K562 (cell line): ENCODE measurements at regions not wholly inside any gene's neighbourhood (a gene's known extent, or its start where the extent isn't known, plus 50 kb on each side); places are given as distances from the start of the nearest gene placed in this dataset.

Experiments used
- ATAC-seq: fragments of 200-7000 bp; cut with Tn5 transposase; 3 replicates; pipeline ENCODE4 v1.9.1; 2020; ENCODE audit warnings: moderate library complexity
- BruUV-seq: library from RNA; stranded (reverse); fragments of 400-500 nt; replicated peaks from 2 replicates; lab custom pipeline; 2021; lab: Mats Ljungman, UMichigan
- CTCF ChIA-PET: fragments of 300-600 bp; formaldehyde crosslinking; extraction: SDS; loops from one replicate; lab custom pipeline; 2021; ENCODE audit warnings: low intra/inter-chr PET ratio; lab: Yijun Ruan, JAX
- POLR2A ChIA-PET: fragments of 300-600, 350-650 bp; sonication (Branson Sonifier 250); formaldehyde crosslinking; extraction: SDS; loops from one replicate; lab custom pipeline; 2021; ENCODE audit warnings: antibody characterized with exemption, inconsistent platforms; lab: Yijun Ruan, JAX
- DNase-seq, 4 experiments: peaks; one replicate each; pipeline versions ENCODE4 v3.0.0 to v3.0.0-alpha.2; 2011 to 2018; ENCODE audit warnings: low spot score in 3 of 4, mixed read lengths in 3 of 4; ENCODE audit errors: extremely low read depth in 1 of 4
- FAIRE-seq: peaks from 2 replicates; lab custom pipeline; 2011; peaks lifted over from hg19 to GRCh38; lab: Jason Lieb, UNC
- H2AFZ ChIP-seq: 2 replicates; pipeline ENCODE4 v1.6.0; 2011; ENCODE audit warnings: low read depth, low read length, control low read depth, inconsistent platforms
- H3K27ac ChIP-seq: fragments of 200-600 bp; 3 replicates; pipeline ENCODE4 v1.8.0; 2011; ENCODE audit warnings: low read depth, mild to moderate bottlenecking, control low read depth, inconsistent platforms, low read length, moderate library complexity, mixed read lengths; ENCODE audit errors: extremely low read depth
- H3K27me3 ChIP-seq, 2 experiments: fragments of 300-600 bp in 1 of 2; 2 replicates in 1 of 2; 3 replicates in 1 of 2; pipeline versions ENCODE4 v1.6.0 to v1.8.0; 2011; ENCODE audit warnings: inconsistent platforms in 2 of 2, low read length in 2 of 2, mild to moderate bottlenecking in 1 of 2, mixed read lengths in 1 of 2, moderate library complexity in 1 of 2; ENCODE audit not compliant: control insufficient read depth in 2 of 2, insufficient read depth in 2 of 2
- H3K36me3 ChIP-seq: fragments of 300-600 bp; 3 replicates; pipeline ENCODE4 v1.8.0; 2011; ENCODE audit warnings: mild to moderate bottlenecking, low read length, inconsistent platforms; ENCODE audit not compliant: control insufficient read depth, insufficient read depth
- H3K4me1 ChIP-seq, 2 experiments: fragments of 200-600 bp in 1 of 2; replicated peaks in 1 of 2; 2 replicates in 1 of 2; 3 replicates in 1 of 2; pipeline versions ENCODE4 v1.5.1 to v1.8.0; 2011; ENCODE audit warnings: inconsistent platforms in 2 of 2, low read length in 2 of 2, mild to moderate bottlenecking in 1 of 2, mixed read lengths in 1 of 2, moderate library complexity in 1 of 2; ENCODE audit not compliant: control insufficient read depth in 2 of 2, insufficient read depth in 2 of 2
- H3K4me2 ChIP-seq: 2 replicates; pipeline ENCODE4 v1.6.1; 2011; ENCODE audit warnings: low read length, control low read depth, inconsistent platforms, mixed read lengths; ENCODE audit not compliant: insufficient read depth
- H3K4me3 ChIP-seq: fragments of 200-600 bp; sonication (generic), shearing (Covaris generic); 2 replicates; pipeline ENCODE4 v1.5.1; 2016; ENCODE audit warnings: control low read depth, inconsistent platforms
- H3K79me2 ChIP-seq: fragments of 200-600 bp; 3 replicates; pipeline ENCODE4 v1.8.0; 2011; ENCODE audit warnings: low read length, inconsistent platforms; ENCODE audit not compliant: control insufficient read depth, insufficient read depth
- H3K9ac ChIP-seq, 2 experiments: 2 replicates each; pipeline versions ENCODE4 v1.6.0 to v1.6.1; 2011; ENCODE audit warnings: low read depth in 2 of 2, low read length in 2 of 2, control low read depth in 1 of 2, inconsistent platforms in 1 of 2, mild to moderate bottlenecking in 1 of 2, mixed read lengths in 1 of 2; ENCODE audit not compliant: insufficient read depth in 1 of 2
- H3K9me1 ChIP-seq: one replicate; pipeline ENCODE4 v1.6.0; 2011; ENCODE audit warnings: inconsistent platforms, mild to moderate bottlenecking, low read length, moderate library complexity; ENCODE audit not compliant: control insufficient read depth, insufficient read depth
- H3K9me3 ChIP-seq: replicated peaks from 2 replicates; pipeline ENCODE4 v1.5.1; 2011; ENCODE audit warnings: low read depth, low read length, inconsistent platforms; ENCODE audit not compliant: control insufficient read depth, insufficient read depth
- H4K20me1 ChIP-seq: replicated peaks from 2 replicates; pipeline ENCODE4 v1.6.1; 2011; ENCODE audit warnings: low read length, inconsistent platforms, mixed read lengths; ENCODE audit not compliant: control insufficient read depth, insufficient read depth
- ELF4 ChIP-seq: fragments of 450-650 bp; formaldehyde crosslinking; IDR thresholded peaks from 2 replicates; pipeline ENCODE4 v1.4.0; 2022; ENCODE audit warnings: missing genetic modification characterization
- FOXJ2 ChIP-seq: fragments of 200-800 bp; sonication (Bioruptor generic); IDR thresholded peaks from 2 replicates; pipeline ENCODE4 v1.6.1; 2016; ENCODE audit warnings: missing genetic modification characterization, missing compliant biosample characterization
- JUNB ChIP-seq: fragments of 450-650 bp; formaldehyde crosslinking; conservative IDR thresholded peaks from 2 replicates; pipeline ENCODE4 v1.4.0; 2020; ENCODE audit warnings: mild to moderate bottlenecking
- KLF16 ChIP-seq: IDR thresholded peaks from 2 replicates; pipeline ENCODE4 v1.6.1; 2016; ENCODE audit warnings: antibody characterized with exemption
- SMAD3 ChIP-seq: fragments of 450-650 bp; formaldehyde crosslinking; conservative IDR thresholded peaks from 2 replicates; pipeline ENCODE4 v1.4.0; 2020; ENCODE audit warnings: mild to moderate bottlenecking
- SREBF1 ChIP-seq: fragments of 150-350 bp; IDR thresholded peaks from 2 replicates; pipeline ENCODE4 v1.6.1; 2014; ENCODE audit warnings: antibody characterized with exemption, low read depth, low read length, borderline replicate concordance
- THRAP3 ChIP-seq: fragments of 450-650 bp; IDR thresholded peaks from 2 replicates; pipeline ENCODE4 v1.6.1; 2016; ENCODE audit warnings: mild to moderate bottlenecking, inconsistent platforms, borderline replicate concordance
- ZNF384 ChIP-seq: IDR thresholded peaks from 2 replicates; pipeline ENCODE4 v1.6.1; 2012; ENCODE audit warnings: low read depth, low read length, improper control_type of control experiment
- ZNF699 ChIP-seq: fragments of 250-450 bp; sonication (Bioruptor Pico); IDR thresholded peaks from 2 replicates; pipeline ENCODE4 v1.8.0; 2021; ENCODE audit warnings: mild to moderate bottlenecking, moderate library complexity; ENCODE audit not compliant: insufficient replicate concordance
- WGBS: fragments of 100-300 bp; shearing (Covaris generic); methylation state at CpG from one replicate; pipeline ENCODE4 v1.1.6; 2016; ENCODE audit warnings: low coverage, mixed read lengths; ENCODE audit not compliant: insufficient coverage; ENCODE audit errors: missing lambda C conversion rate; 5-methylcytosine and 5-hydroxymethylcytosine counted together
- in situ Hi-C: fragments of 300-500 bp; cut with MboI; formaldehyde crosslinking; loops from 4 replicates; pipeline ENCODE4 v1.15.0; 2018; ENCODE audit warnings: inconsistent platforms, mixed read lengths
- intact Hi-C: fragments of 100-400 bp; cut with micrococcal nuclease; formaldehyde crosslinking; loops from 2 replicates; pipeline ENCODE4 v1.14.2; 2022
- TF ChIP-seq, protein P1 (sequence below): fragments of 250-450 bp; sonication (Bioruptor Pico); IDR thresholded peaks from 2 replicates; pipeline ENCODE4 v1.8.0; 2021; ENCODE audit warnings: moderate library complexity, mild to moderate bottlenecking, inconsistent platforms
- TF ChIP-seq, protein P2 (sequence below), 2 experiments: IDR thresholded peaks; 2 replicates each; pipeline ENCODE4 v1.6.1; 2011; ENCODE audit warnings: borderline replicate concordance in 1 of 2, control low read depth in 1 of 2, low read depth in 1 of 2, low read length in 1 of 2, mild to moderate bottlenecking in 1 of 2, mixed read lengths in 1 of 2, moderate library complexity in 1 of 2; ENCODE audit not compliant: insufficient read depth in 1 of 2, insufficient read length in 1 of 2, poor library complexity in 1 of 2, severe bottlenecking in 1 of 2; ENCODE audit errors: extremely low read depth in 1 of 2
- TF ChIP-seq, protein P3 (sequence below): fragments of 250-450 bp; sonication (Bioruptor Pico); IDR thresholded peaks from 2 replicates; pipeline ENCODE4 v1.4.0; 2020; ENCODE audit warnings: mild to moderate bottlenecking
- TF ChIP-seq, protein P4 (sequence below): sonication (generic); formaldehyde crosslinking; IDR thresholded peaks from 2 replicates; pipeline ENCODE4 v1.8.0; 2022; ENCODE audit warnings: missing genetic modification reagents, mild to moderate bottlenecking, moderate library complexity, borderline replicate concordance
- TF ChIP-seq, protein P5 (sequence below): fragments of 250-450 bp; sonication (Bioruptor Pico); IDR thresholded peaks from 2 replicates; pipeline ENCODE4 v1.5.0; 2021; ENCODE audit warnings: mild to moderate bottlenecking, borderline replicate concordance

- in situ Hi-C loops (no loop called here), intact Hi-C loops (no loop called here)
- Histone ChIP-seq H3K9me3 (no peaks in the 10 kb centered on the region), H3K9ac (no peak overlapping the region), H3K9me1 (no peaks in the 10 kb centered on the region), H3K79me2 (no peaks in the 10 kb centered on the region), H4K20me1 (no peaks in the 10 kb centered on the region), H3K27me3 (no peaks in the 10 kb centered on the region), H3K4me2 (no peak overlapping the region), H2AFZ (no peak overlapping the region), H3K27ac (no peak overlapping the region), H3K4me1 (no peaks in the 10 kb centered on the region), H3K4me3 (no peak overlapping the region), H3K36me3 (no peaks in the 10 kb centered on the region)
- TF ChIP-seq FOXJ2 (tag), result no peak
- TF ChIP-seq, protein P1, sequence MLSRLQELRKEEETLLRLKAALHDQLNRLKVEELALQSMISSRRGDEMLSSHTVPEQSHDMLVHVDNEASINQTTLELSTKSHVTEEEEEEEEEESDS (CRISPR knock-in tag), result no peak
- no peak for TF ChIP-seq ZNF699 (CRISPR knock-in tag)
- TF ChIP-seq SREBF1, result no peak
- no peak for TF ChIP-seq ELF4 (CRISPR knock-in tag)
- no peak for TF ChIP-seq JUNB (CRISPR knock-in tag)
- TF ChIP-seq SMAD3 (CRISPR knock-in tag), result no peak
- TF ChIP-seq, protein P2, sequence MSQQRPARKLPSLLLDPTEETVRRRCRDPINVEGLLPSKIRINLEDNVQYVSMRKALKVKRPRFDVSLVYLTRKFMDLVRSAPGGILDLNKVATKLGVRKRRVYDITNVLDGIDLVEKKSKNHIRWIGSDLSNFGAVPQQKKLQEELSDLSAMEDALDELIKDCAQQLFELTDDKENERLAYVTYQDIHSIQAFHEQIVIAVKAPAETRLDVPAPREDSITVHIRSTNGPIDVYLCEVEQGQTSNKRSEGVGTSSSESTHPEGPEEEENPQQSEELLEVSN (IDR thresholded peaks at IDR 0.05; ENCODE audit: borderline replicate concordance in 1 of 2, extremely low read depth in 1 of 2, insufficient read depth in 1 of 2, insufficient read length in 1 of 2, low read depth in 1 of 2, low read length in 1 of 2, poor library complexity in 1 of 2, severe bottlenecking in 1 of 2), result no peak
- no peak for TF ChIP-seq ZNF384
- TF ChIP-seq, protein P3, sequence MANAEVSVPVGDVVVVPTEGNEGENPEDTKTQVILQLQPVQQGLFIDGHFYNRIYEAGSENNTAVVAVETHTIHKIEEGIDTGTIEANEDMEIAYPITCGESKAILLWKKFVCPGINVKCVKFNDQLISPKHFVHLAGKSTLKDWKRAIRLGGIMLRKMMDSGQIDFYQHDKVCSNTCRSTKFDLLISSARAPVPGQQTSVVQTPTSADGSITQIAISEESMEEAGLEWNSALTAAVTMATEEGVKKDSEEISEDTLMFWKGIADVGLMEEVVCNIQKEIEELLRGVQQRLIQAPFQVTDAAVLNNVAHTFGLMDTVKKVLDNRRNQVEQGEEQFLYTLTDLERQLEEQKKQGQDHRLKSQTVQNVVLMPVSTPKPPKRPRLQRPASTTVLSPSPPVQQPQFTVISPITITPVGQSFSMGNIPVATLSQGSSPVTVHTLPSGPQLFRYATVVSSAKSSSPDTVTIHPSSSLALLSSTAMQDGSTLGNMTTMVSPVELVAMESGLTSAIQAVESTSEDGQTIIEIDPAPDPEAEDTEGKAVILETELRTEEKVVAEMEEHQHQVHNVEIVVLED (CRISPR knock-in tag), result no peak
- no peak for TF ChIP-seq THRAP3
- TF ChIP-seq, protein P4, sequence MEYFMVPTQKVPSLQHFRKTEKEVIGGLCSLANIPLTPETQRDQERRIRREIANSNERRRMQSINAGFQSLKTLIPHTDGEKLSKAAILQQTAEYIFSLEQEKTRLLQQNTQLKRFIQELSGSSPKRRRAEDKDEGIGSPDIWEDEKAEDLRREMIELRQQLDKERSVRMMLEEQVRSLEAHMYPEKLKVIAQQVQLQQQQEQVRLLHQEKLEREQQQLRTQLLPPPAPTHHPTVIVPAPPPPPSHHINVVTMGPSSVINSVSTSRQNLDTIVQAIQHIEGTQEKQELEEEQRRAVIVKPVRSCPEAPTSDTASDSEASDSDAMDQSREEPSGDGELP, result no peak
- TF ChIP-seq, protein P5, sequence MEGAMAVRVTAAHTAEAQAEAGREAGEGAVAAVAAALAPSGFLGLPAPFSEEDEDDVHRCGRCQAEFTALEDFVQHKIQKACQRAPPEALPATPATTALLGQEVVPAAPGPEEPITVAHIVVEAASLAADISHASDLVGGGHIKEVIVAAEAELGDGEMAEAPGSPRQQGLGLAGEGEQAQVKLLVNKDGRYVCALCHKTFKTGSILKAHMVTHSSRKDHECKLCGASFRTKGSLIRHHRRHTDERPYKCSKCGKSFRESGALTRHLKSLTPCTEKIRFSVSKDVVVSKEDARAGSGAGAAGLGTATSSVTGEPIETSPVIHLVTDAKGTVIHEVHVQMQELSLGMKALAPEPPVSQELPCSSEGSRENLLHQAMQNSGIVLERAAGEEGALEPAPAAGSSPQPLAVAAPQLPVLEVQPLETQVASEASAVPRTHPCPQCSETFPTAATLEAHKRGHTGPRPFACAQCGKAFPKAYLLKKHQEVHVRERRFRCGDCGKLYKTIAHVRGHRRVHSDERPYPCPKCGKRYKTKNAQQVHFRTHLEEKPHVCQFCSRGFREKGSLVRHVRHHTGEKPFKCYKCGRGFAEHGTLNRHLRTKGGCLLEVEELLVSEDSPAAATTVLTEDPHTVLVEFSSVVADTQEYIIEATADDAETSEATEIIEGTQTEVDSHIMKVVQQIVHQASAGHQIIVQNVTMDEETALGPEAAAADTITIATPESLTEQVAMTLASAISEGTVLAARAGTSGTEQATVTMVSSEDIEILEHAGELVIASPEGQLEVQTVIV (CRISPR knock-in tag), result no peak
- TF ChIP-seq KLF16, result no peak
- no TSS peak for BruUV-seq
- DNase-seq, result no peak
- WGBS, result 1% methylated on average over 16 of the region's 16 CpGs
- ATAC-seq, result no peak
- FAIRE-seq, result no peak
- POLR2A ChIA-PET, result no interaction called here
- CTCF ChIA-PET, result no interaction called here
These were observed 52.5 kb upstream of the CTSO start for GRCh38 chr4:156006192-156006591.
